Mucosa of descending colon (tissue), 3 donors: ENCODE measurements at regions not wholly inside any gene's neighbourhood (a gene's known extent, or its start where the extent isn't known, plus 50 kb on each side); places are given as distances from the start of the nearest gene placed in this dataset.

ENCODE experiments used
- ATAC-seq: fragments of 200-7000 bp; cut with Tn5 transposase; one replicate; pipeline ENCODE4 v1.9.1; 2020; ENCODE audit warnings: mild to moderate bottlenecking, moderate library complexity
- DNase-seq, 3 donors: peaks; one replicate each; pipeline ENCODE4 v3.0.0-alpha.2; 2020
- H3K36me3 ChIP-seq: fragments of 200-600 bp; one replicate; pipeline ENCODE4 v1.8.0; 2021; ENCODE audit warnings: low read depth, mild to moderate bottlenecking
- H3K4me1 ChIP-seq: fragments of 200-600 bp; one replicate; pipeline ENCODE4 v1.8.0; 2021; ENCODE audit warnings: low read depth, mild to moderate bottlenecking
- H3K4me3 ChIP-seq: fragments of 200-600 bp; one replicate; pipeline ENCODE4 v1.8.0; 2021; ENCODE audit warnings: mild to moderate bottlenecking
- H3K9me3 ChIP-seq: fragments of 200-600 bp; one replicate; pipeline ENCODE4 v1.8.0; 2021; ENCODE audit warnings: mild to moderate bottlenecking
- CTCF ChIP-seq: fragments of 200-600 bp; IDR thresholded peaks from one replicate; pipeline ENCODE4 v1.8.0; 2022; ENCODE audit warnings: antibody characterized with exemption, mild to moderate bottlenecking
- intact Hi-C, 2 donors: fragments of 100-400 bp; cut with DNase I in 1 of 2; cut with micrococcal nuclease in 1 of 2; formaldehyde crosslinking; loops; one replicate each; pipeline versions ENCODE4 v1.11.0 to v1.11.1; 2022; cut with DNase I, micrococcal nuclease
- donor health status: DM: no; HTN: no; CAD: no; lungs with moderate emphysema.
- donor health status: DM: no; HTN: no; CAD: no.
- donor health status: DM: no; HTN: yes; CAD: no.

- no peak for ATAC-seq
- H3K4me1 ChIP-seq, result no peaks in the 10 kb centered on the region
- H3K36me3 ChIP-seq, result no peaks in the 10 kb centered on the region
- no peak for TF ChIP-seq CTCF
- no peak for DNase-seq
- no peaks in the 10 kb centered on the region for H3K9me3 ChIP-seq
- intact Hi-C loops, result no loop called here
- H3K4me3 ChIP-seq, result no peak overlapping the region
Measured at GRCh38 chr7:69516238-69516820, 81.9 kb upstream of the AUTS2 start.

- H3K4me1 ChIP-seq, result no peaks in the 10 kb centered on the region
- no peaks in the 10 kb centered on the region for H3K9me3 ChIP-seq
- H3K36me3 ChIP-seq, result no peaks in the 10 kb centered on the region
- no peak for TF ChIP-seq CTCF
- DNase-seq (no peak), ATAC-seq (no peak)
- H3K4me3 ChIP-seq, result no peak overlapping the region
- intact Hi-C loops, result no loop called here
Measured at GRCh38 chr7:69517985-69518704, 80.1 kb upstream of the AUTS2 start.

GRCh38 chr7:69518705-69519077 lies 79.6 kb upstream of the AUTS2 start:
- TF ChIP-seq CTCF, result no peak
- H3K36me3 ChIP-seq, result no peaks in the 10 kb centered on the region
- ATAC-seq, result no peak

GRCh38 chr7:69526570-69526969 lies 71.7 kb upstream of the AUTS2 start:
- Histone ChIP-seq H3K9me3 (no peaks in the 10 kb centered on the region), H3K4me1 (no peaks in the 10 kb centered on the region), H3K36me3 (no peaks in the 10 kb centered on the region), H3K4me3 (no peak overlapping the region)
- intact Hi-C loops, result no loop called here
- no peak for ATAC-seq
- no peak for DNase-seq
- no peak for TF ChIP-seq CTCF

More at GRCh38 chr7:69518705-69519077, 79.6 kb upstream of the AUTS2 start:
- intact Hi-C loops, result no loop called here
- Histone ChIP-seq H3K4me3 (no peak overlapping the region), H3K9me3 (no peaks in the 10 kb centered on the region), H3K4me1 (no peaks in the 10 kb centered on the region)
- DNase-seq, result no peak

GRCh38 chr7:69527706-69528105 lies 70.6 kb upstream of the AUTS2 start:
- H3K4me3 ChIP-seq, result no peak overlapping the region
- intact Hi-C loops, result no loop called here
- no peaks in the 10 kb centered on the region for H3K36me3 ChIP-seq
- no peaks in the 10 kb centered on the region for H3K9me3 ChIP-seq
- ATAC-seq (no peak), DNase-seq (no peak)
- no peaks in the 10 kb centered on the region for H3K4me1 ChIP-seq
- TF ChIP-seq CTCF, result no peak
